NCI-H187 treated with DMSO at 0.1 percent for 48 hours (cell line): ENCODE measurements at regions not wholly inside any gene's neighbourhood (a gene's known extent, or its start where the extent isn't known, plus 50 kb on each side); places are given as distances from the start of the nearest gene placed in this dataset.

Source experiments
- DNase-seq: peaks from one replicate; lab custom pipeline; 2025; lab: John Stamatoyannopoulos, UW

- DNase-seq: no peak
Observed at GRCh38 chr5:5634817-5635216, 212.3 kb downstream of the ICE1 start.

GRCh38 chr5:5633579-5633978 is 211.1 kb downstream of the ICE1 start:
- DNase-seq: no peak

GRCh38 chr5:5632678-5633077 is 210.2 kb downstream of the ICE1 start:
- DNase-seq: no peak

- DNase-seq: no peak
Observed at GRCh38 chr5:5629607-5629978, 207.1 kb downstream of the ICE1 start.

- DNase-seq: no peak
Observed at GRCh38 chr5:5628866-5629606, 206.6 kb downstream of the ICE1 start.

- no peak for DNase-seq
Observed at GRCh38 chr5:5626412-5626811, 203.9 kb downstream of the ICE1 start.

GRCh38 chr5:5625491-5625890 is 203.0 kb downstream of the ICE1 start:
- no peak for DNase-seq

- DNase-seq: no peak
Observed at GRCh38 chr5:5623397-5623796, 200.9 kb downstream of the ICE1 start.

GRCh38 chr5:5622806-5623205 is 200.3 kb downstream of the ICE1 start:
- no peak for DNase-seq

- DNase-seq: no peak
Observed at GRCh38 chr5:5619546-5619945, 197.1 kb downstream of the ICE1 start.

- no peak for DNase-seq
Observed at GRCh38 chr5:5617024-5617423, 194.5 kb downstream of the ICE1 start.

- no peak for DNase-seq
Observed at GRCh38 chr5:5616247-5616895, 193.9 kb downstream of the ICE1 start.

GRCh38 chr5:5615569-5615968 is 193.1 kb downstream of the ICE1 start:
- no peak for DNase-seq

- DNase-seq: no peak
Observed at GRCh38 chr5:5613261-5613990, 190.9 kb downstream of the ICE1 start.

GRCh38 chr5:5612096-5612495 is 189.6 kb downstream of the ICE1 start:
- DNase-seq: no peak

- DNase-seq: no peak
Observed at GRCh38 chr5:5609935-5610334, 187.5 kb downstream of the ICE1 start.

GRCh38 chr5:5605170-5605764 is 182.8 kb downstream of the ICE1 start:
- DNase-seq: no peak

GRCh38 chr5:5602554-5602953 is 180.1 kb downstream of the ICE1 start:
- DNase-seq: no peak

- no peak for DNase-seq
Observed at GRCh38 chr5:5598547-5599113, 176.2 kb downstream of the ICE1 start.

- no peak for DNase-seq
Observed at GRCh38 chr5:5593391-5593790, 170.9 kb downstream of the ICE1 start.

GRCh38 chr5:5592541-5592940 is 170.1 kb downstream of the ICE1 start:
- no peak for DNase-seq

- DNase-seq: no peak
Observed at GRCh38 chr5:5591567-5591966, 169.1 kb downstream of the ICE1 start.
